Vagina (tissue), 2 donors: ENCODE measurements at regions not wholly inside any gene's neighbourhood (a gene's known extent, or its start where the extent isn't known, plus 50 kb on each side); places are given as distances from the start of the nearest gene placed in this dataset.

ENCODE experiments used
- CTCF ChIP-seq, 3 experiments: fragments of 450-650 bp in 2 of 3; fragments of 200-600 bp in 1 of 3; sonication (generic) in 1 of 3; IDR thresholded peaks; one replicate each; pipeline ENCODE4 v1.5.1; 2017 to 2019; ENCODE audit warnings: antibody characterized with exemption in 3 of 3, mild to moderate bottlenecking in 2 of 3, moderate library complexity in 2 of 3
- POLR2A ChIP-seq, 2 donors: fragments of 450-650 bp; IDR thresholded peaks; one replicate each; pipeline ENCODE4 v1.6.1; 2017; ENCODE audit warnings: antibody characterized with exemption in 2 of 2, mild to moderate bottlenecking in 2 of 2, moderate library complexity in 2 of 2

GRCh38 chr1:242827538-242827937 lies 303.0 kb upstream of the PLD5 start:
- TF ChIP-seq CTCF (IDR thresholded peaks at IDR 0.05), result no peak
- TF ChIP-seq POLR2A (IDR thresholded peaks at IDR 0.05), result no peak
